ENCODE measurements at regions not wholly inside any gene's neighbourhood (a gene's known extent, or its start where the extent isn't known, plus 50 kb on each side); places are given as distances from the start of the nearest gene placed in this dataset.

GRCh38 chr9:118503236-118503635 lies 799.0 kb downstream of the TLR4 start:
- no peak for DNase-seq (ENCODE audit: low spot score)

- no peak for DNase-seq (ENCODE audit: low spot score)
These were observed 806.5 kb downstream of the TLR4 start for GRCh38 chr9:118510711-118511110.

GRCh38 chr9:118515947-118516346 lies 811.7 kb downstream of the TLR4 start:
- DNase-seq (ENCODE audit: low spot score) = no peak

GRCh38 chr9:118521261-118521660 lies 817.1 kb downstream of the TLR4 start:
- no peak for DNase-seq (ENCODE audit: low spot score)

GRCh38 chr9:118522093-118523028 lies 818.2 kb downstream of the TLR4 start:
- DNase-seq (ENCODE audit: low spot score) = peak; percentile 46

GRCh38 chr9:118527261-118527660 lies 823.1 kb downstream of the TLR4 start:
- DNase-seq (ENCODE audit: low spot score) = no peak

- DNase-seq (ENCODE audit: low spot score) = peak; percentile 3
These were observed 825.0 kb downstream of the TLR4 start for GRCh38 chr9:118529210-118529609.

GRCh38 chr9:118529624-118530214 lies 825.5 kb downstream of the TLR4 start:
- DNase-seq (ENCODE audit: low spot score) = no peak

GRCh38 chr9:118532592-118532991 lies 828.4 kb downstream of the TLR4 start:
- no peak for DNase-seq (ENCODE audit: low spot score)

GRCh38 chr9:118533101-118533500 lies 828.9 kb downstream of the TLR4 start:
- DNase-seq (ENCODE audit: low spot score) = no peak

- DNase-seq (ENCODE audit: low spot score) = no peak
These were observed 829.6 kb downstream of the TLR4 start for GRCh38 chr9:118533850-118534249.

GRCh38 chr9:118536153-118536552 lies 832.0 kb downstream of the TLR4 start:
- no peak for DNase-seq (ENCODE audit: low spot score)

- DNase-seq (ENCODE audit: low spot score) = no peak
These were observed 830.3 kb downstream of the BRINP1 start for GRCh38 chr9:118538959-118539358.

GRCh38 chr9:118553465-118553864 lies 815.8 kb downstream of the BRINP1 start:
- peak; percentile 34 for DNase-seq (ENCODE audit: low spot score)

- DNase-seq (ENCODE audit: low spot score) = no peak
These were observed 814.2 kb downstream of the BRINP1 start for GRCh38 chr9:118554987-118555386.

GRCh38 chr9:118558026-118558425 lies 811.2 kb downstream of the BRINP1 start:
- no peak for DNase-seq (ENCODE audit: low spot score)

- no peak for DNase-seq (ENCODE audit: low spot score)
These were observed 810.3 kb downstream of the BRINP1 start for GRCh38 chr9:118558891-118559290.

- no peak for DNase-seq (ENCODE audit: low spot score)
These were observed 808.2 kb downstream of the BRINP1 start for GRCh38 chr9:118561051-118561450.

GRCh38 chr9:118563677-118564076 lies 805.6 kb downstream of the BRINP1 start:
- DNase-seq (ENCODE audit: low spot score) = no peak

GRCh38 chr9:118567861-118568260 lies 801.4 kb downstream of the BRINP1 start:
- no peak for DNase-seq (ENCODE audit: low spot score)

GRCh38 chr9:118568704-118569103 lies 800.5 kb downstream of the BRINP1 start:
- no peak for DNase-seq (ENCODE audit: low spot score)

- no peak for DNase-seq (ENCODE audit: low spot score)
These were observed 800.1 kb downstream of the BRINP1 start for GRCh38 chr9:118569148-118569547.

GRCh38 chr9:118570066-118570465 lies 799.2 kb downstream of the BRINP1 start:
- no peak for DNase-seq (ENCODE audit: low spot score)

Measured in umbilical cord (tissue), 1 donor.